ENCODE measurements at regions not wholly inside any gene's neighbourhood (a gene's known extent, or its start where the extent isn't known, plus 50 kb on each side); places are given as distances from the start of the nearest gene placed in this dataset.
"Not testable (repeated sequence)": the region's sequence is repeated elsewhere in the genome, so short reads cannot be mapped to it uniquely, and the experiment has no call there.

DNA sequence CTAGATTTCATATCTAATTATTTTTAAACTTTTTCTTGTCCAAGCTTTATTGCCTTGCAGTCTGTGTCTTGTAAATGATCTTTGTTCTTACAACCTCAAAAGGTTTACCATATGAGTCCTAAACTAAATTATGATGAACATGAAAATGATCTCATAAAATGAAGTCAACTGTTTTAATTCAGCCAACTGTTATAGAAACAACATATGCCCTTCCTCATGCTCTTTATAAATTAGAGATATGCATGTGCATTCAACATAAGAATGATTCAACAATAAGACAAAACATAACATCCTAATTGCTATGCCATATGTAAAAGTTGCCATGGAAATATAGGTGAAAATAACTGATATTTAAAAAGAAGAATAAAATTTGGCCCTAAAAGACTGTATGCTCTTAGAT is 774.4 kb downstream of the LUZP2 start:
- no peak for TF ChIP-seq POLR2A (IDR thresholded peaks at IDR 0.05)
- TF ChIP-seq, protein P1, sequence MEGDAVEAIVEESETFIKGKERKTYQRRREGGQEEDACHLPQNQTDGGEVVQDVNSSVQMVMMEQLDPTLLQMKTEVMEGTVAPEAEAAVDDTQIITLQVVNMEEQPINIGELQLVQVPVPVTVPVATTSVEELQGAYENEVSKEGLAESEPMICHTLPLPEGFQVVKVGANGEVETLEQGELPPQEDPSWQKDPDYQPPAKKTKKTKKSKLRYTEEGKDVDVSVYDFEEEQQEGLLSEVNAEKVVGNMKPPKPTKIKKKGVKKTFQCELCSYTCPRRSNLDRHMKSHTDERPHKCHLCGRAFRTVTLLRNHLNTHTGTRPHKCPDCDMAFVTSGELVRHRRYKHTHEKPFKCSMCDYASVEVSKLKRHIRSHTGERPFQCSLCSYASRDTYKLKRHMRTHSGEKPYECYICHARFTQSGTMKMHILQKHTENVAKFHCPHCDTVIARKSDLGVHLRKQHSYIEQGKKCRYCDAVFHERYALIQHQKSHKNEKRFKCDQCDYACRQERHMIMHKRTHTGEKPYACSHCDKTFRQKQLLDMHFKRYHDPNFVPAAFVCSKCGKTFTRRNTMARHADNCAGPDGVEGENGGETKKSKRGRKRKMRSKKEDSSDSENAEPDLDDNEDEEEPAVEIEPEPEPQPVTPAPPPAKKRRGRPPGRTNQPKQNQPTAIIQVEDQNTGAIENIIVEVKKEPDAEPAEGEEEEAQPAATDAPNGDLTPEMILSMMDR (IDR thresholded peaks at IDR 0.05) = no peak
- no peak for DNase-seq
- H3K27ac ChIP-seq = no peak overlapping the region
- H3K36me3 ChIP-seq (replicated peaks in 1 of 2) = no peaks in the 10 kb centered on the region
- H3K4me3 ChIP-seq = no peak overlapping the region
- no peaks in the 10 kb centered on the region for H3K27me3 ChIP-seq
- no peaks in the 10 kb centered on the region for H3K9me3 ChIP-seq (replicated peaks in 1 of 3)
- intact Hi-C loops (cut with DNase I) = no loop called here
- H3K4me1 ChIP-seq (replicated peaks in 1 of 2) = no peaks in the 10 kb centered on the region

GRCh38 chr11:25272214-25272613 is 775.4 kb downstream of the LUZP2 start:
- intact Hi-C loops (cut with DNase I) = no loop called here
- TF ChIP-seq, protein P1 (IDR thresholded peaks at IDR 0.05) = no peak
- TF ChIP-seq POLR2A (IDR thresholded peaks at IDR 0.05) = no peak
- Histone ChIP-seq H3K36me3 (replicated peaks in 1 of 2) (no peaks in the 10 kb centered on the region), H3K4me3 (no peak overlapping the region), H3K9me3 (replicated peaks in 1 of 3) (no peaks in the 10 kb centered on the region), H3K4me1 (replicated peaks in 1 of 2) (no peaks in the 10 kb centered on the region), H3K27me3 (no peaks in the 10 kb centered on the region), H3K27ac (no peak overlapping the region)
- DNase-seq = no peak

DNA sequence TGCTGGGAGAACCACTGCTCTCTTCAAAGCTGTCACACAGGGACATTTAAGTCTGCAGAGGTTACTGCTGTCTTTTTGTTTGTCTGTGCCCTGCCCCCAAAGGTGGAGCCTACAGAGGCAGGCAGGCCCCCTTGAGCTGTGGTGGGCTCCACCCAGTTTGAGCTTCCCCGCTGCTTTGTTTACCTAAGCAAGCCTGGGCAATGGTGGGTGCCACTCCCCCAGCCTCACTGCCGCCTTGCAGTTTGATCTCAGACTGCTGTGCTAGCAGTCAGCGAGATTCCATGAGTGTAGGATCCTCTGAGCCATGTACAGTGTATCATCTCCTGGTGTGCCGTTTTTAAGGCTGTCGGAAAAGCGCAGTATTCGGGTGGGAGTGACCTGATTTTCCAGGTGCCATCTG is 784.0 kb downstream of the LUZP2 start:
- H3K4me3 ChIP-seq; H3K4me1 ChIP-seq (replicated peaks in 1 of 2); H3K27me3 ChIP-seq; intact Hi-C loops (cut with DNase I); H3K9me3 ChIP-seq (replicated peaks in 1 of 3); DNase-seq; H3K36me3 ChIP-seq (replicated peaks in 1 of 2); H3K27ac ChIP-seq: not testable (repeated sequence)
- WGBS, 4 donors = 86 to 92% (median 87%) methylated on average over 5 to 7 of the region's 7 CpGs

DNA sequence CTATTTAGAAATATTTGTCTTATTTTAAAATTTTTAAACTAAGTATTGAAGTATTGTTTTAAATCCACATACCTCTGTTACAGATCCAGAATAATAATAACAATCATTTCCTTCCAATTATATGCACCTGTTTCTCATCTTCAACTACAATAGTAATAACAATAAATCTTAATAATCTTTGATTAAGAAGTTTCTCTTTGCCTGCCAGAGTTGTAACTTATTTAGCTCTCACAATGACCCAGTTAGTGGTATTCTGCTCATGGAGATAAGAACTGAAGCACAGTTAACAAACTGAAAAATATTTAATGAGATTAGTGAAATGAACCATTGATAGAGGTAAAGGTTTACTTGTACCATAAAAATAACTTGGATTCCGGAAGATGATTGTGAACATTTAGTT is 796.3 kb downstream of the LUZP2 start:
- H3K4me3 ChIP-seq = no peak overlapping the region
- intact Hi-C loops (cut with DNase I) = no loop called here
- TF ChIP-seq, protein P1 (IDR thresholded peaks at IDR 0.05) = no peak
- TF ChIP-seq POLR2A (IDR thresholded peaks at IDR 0.05) = no peak
- 62 to 77% (median 73%) methylated on average over 1 of the region's 1 CpG for WGBS, 4 donors
- H3K9me3 ChIP-seq (replicated peaks in 1 of 3) = peaks cover 0 to 7% (median 0%) of the 10 kb centered on the region in 3 donors
- no peaks in the 10 kb centered on the region for H3K4me1 ChIP-seq (replicated peaks in 1 of 2)
- no peak for DNase-seq
- no peak overlapping the region for H3K27ac ChIP-seq
- no peaks in the 10 kb centered on the region for H3K36me3 ChIP-seq (replicated peaks in 1 of 2)
- H3K27me3 ChIP-seq = no peaks in the 10 kb centered on the region

DNA sequence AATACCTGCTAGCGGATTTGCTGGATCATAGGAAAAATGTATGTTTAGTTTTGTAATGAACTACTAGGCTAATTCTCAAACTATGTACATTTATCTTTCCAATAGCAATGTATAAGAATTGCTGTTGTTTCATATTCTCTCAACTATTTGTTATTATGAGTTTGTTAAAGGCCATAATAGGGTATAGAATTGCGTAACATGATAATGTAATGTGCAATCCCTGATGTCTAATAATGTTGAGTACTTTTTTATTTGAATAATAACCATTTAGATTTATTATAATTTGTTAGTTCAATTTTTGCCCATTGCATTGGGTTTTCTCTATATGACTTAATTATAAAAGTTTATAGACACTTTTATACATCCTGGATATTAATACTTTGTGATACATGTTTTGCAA is 801.6 kb downstream of the LUZP2 start:
- 89 to 95% (median 93%) methylated on average over 2 of the region's 2 CpGs for whole genome bisulfite sequencing, 4 donors
- peaks cover 0 to 5% (median 0%) of the 10 kb centered on the region in 3 donors for H3K9me3 ChIP-seq (replicated peaks in 1 of 3)
- TF ChIP-seq POLR2A (IDR thresholded peaks at IDR 0.05) = no peak
- TF ChIP-seq, protein P1 (IDR thresholded peaks at IDR 0.05) = no peak
- no peaks in the 10 kb centered on the region for H3K4me1 ChIP-seq (replicated peaks in 1 of 2)
- H3K27ac ChIP-seq = no peak overlapping the region
- intact Hi-C loops (cut with DNase I) = no loop called here
- no peaks in the 10 kb centered on the region for H3K27me3 ChIP-seq
- H3K36me3 ChIP-seq (replicated peaks in 1 of 2) = no peaks in the 10 kb centered on the region
- no peak for DNase-seq
- H3K4me3 ChIP-seq = no peak overlapping the region

All from adrenal gland (tissue), 9 donors.